HG03066 (cell line): ENCODE measurements at regions not wholly inside any gene's neighbourhood (a gene's known extent, or its start where the extent isn't known, plus 50 kb on each side); places are given as distances from the start of the nearest gene placed in this dataset.

Experiments used
- ATAC-seq: cut with Tn5 transposase; IDR thresholded peaks from one replicate; pipeline ENCODE4 v1.9.1; 2021; ENCODE audit warnings: low read depth; ENCODE audit not compliant: unreplicated experiment

DNA sequence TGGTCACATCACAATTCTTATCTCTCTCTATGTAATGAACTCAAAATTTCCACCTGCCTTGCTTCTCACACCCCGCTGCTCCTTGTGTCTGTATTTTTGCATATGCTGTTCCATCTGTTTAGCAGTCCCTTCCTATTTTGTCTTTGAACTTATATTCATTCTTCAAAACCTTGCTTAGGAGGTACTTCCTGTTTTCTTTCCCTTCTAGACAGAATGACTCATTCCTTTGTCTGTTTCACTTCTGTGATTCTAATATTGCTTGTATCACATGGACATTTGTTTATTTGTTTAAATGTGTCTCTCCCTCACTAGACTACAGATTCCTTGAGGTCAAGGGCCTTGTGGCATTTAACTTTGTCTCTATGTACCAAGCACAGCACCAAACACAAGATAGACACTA, 424.2 kb downstream of the ETNK1 start:
- no peak for ATAC-seq

DNA sequence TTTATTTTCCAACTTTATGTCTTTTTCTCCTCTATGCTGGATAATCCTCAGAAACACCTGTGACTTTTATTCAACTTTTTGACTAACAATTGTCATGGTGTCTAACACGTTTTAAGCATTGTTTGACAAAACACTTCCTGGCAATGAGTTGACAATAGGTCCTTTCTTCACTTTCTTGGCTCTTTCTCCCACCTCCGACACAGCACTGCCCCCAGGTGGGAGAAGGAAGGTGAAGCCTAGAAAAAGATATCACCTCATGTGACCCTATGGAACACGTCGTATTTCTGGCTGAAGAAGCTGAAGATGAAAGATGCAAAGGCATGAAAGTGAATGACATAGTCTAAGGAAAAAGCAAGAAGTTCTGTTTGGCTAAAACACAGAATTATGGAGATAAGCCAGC, 430.0 kb downstream of the ETNK1 start:
- ATAC-seq, result no peak

GRCh38 chr12:23057571-23057970, 432.6 kb downstream of the ETNK1 start:
- ATAC-seq, result no peak

DNA sequence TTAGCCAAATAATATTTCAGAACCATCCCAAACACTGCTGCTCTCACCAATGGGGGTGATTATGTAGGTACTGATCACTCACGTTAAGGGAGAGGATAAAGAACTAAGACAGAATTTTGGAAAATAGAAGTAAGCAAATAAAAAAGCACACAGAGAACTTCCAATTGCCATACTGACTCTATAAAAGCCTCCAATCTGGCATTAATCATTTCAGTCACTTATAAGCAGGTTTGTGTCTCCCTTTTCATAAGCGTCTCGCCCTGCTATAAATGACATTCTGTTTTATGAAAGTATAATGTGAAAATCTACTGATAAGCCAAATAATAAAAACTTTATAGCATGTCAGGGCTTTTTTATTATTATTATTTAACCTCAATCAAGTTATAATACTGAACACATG, 435.2 kb downstream of the ETNK1 start:
- ATAC-seq, result no peak

DNA sequence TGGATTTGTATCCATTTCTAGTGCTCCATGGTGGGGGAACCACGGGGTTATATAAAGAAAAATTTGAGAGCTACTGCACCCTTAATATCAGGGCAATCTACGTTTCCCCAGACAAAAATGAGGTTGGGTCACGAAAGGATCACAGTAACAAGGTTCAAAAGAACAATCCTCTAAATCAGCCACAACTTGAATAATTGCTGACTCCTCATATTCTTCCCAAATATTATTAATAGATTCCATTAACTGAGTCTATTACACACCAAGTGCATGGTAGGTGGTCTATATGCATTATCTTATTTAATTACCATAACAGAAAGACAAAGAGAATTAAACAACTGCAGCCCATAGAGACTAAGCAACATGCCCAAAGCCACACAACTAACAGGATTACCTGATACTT, 438.2 kb downstream of the ETNK1 start:
- ATAC-seq, result no peak

GRCh38 chr12:23066095-23066494, 441.1 kb downstream of the ETNK1 start:
- no peak for ATAC-seq

GRCh38 chr12:23083267-23083666, 458.3 kb downstream of the ETNK1 start:
- ATAC-seq, result no peak

- ATAC-seq, result no peak
Observed at GRCh38 chr12:23084236-23084995, 459.4 kb downstream of the ETNK1 start.

- ATAC-seq, result no peak
Observed at GRCh38 chr12:23088594-23088993, 463.6 kb downstream of the ETNK1 start.

DNA sequence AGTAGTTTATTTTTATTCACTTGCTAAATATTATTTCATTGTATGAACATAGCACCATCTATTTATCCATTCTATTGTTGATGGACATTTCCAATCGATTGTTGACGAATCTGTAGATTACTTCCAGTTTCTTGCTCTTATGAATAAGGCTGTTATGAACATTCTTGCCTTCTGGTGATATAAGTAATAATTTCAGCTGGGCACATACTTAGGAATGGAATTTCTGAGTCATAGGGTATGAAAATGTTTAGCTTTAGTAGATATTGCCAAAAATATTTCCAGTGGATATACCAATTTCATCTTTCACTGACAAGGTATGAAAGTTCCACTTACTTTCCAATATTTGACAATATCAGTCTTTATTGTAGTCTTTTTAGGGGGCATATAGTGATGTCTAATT, 468.5 kb downstream of the ETNK1 start:
- no peak for ATAC-seq

DNA sequence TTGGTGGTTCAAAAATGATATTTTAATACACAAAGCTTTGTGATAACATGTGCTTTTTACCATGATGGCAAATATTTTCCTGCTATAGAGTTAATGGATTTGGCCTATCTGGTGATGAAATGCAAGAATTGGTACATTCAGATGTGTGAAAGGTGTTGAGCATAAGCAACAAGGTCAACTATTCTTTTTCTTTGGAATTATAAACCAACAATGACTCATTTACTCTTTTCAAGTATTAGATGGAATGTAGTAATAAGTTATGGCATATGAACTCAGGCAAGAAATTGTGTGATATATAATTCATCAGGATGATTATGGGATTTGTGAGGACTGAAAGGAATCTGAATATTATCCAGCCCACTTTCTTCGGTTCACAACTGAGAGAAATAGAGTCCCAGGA, 471.4 kb downstream of the ETNK1 start:
- no peak for ATAC-seq

DNA sequence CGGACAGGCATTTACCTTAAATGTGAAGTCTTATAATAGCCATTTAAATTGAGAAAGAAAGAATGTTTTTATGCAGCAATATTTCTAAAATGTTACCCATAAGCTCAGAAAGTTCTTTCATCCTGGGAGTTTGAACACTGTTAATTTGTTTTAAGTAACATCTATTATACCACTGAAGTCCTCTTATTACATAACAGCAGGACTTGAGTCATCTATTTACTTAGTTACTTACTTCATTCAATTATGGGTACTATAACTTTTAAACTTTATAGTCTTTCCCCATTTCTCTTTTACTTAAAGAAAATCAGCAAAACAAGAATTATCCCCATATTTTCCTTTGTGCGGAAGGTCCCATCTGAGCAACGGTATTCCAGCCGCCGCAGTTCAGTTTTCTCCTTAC, 473.1 kb downstream of the ETNK1 start:
- no peak for ATAC-seq

GRCh38 chr12:23098517-23098916, 473.5 kb downstream of the ETNK1 start:
- no peak for ATAC-seq

GRCh38 chr12:23099104-23099503, 474.1 kb downstream of the ETNK1 start:
- no peak for ATAC-seq

DNA sequence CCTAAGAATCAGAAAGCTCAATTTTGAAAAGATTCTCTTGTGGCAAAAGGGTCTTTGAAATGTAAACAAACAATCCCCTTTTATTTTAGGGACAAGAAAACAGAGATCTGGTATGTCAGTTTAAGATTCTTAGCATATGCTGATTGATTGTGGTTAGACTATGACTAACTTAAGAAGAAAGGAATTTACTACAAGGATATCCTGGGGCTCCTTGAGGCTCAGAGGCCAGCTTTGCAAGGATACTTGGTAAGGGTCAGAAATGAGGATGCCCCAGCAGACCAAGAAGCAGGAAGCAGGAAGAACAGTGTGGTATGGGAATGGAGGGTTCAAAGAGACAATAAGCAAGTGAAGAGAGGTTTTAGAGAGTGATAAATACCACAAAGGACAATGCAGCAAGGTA, 474.6 kb downstream of the ETNK1 start:
- ATAC-seq, result no peak

- no peak for ATAC-seq
Observed at GRCh38 chr12:23108957-23109356, 484.0 kb downstream of the ETNK1 start.

DNA sequence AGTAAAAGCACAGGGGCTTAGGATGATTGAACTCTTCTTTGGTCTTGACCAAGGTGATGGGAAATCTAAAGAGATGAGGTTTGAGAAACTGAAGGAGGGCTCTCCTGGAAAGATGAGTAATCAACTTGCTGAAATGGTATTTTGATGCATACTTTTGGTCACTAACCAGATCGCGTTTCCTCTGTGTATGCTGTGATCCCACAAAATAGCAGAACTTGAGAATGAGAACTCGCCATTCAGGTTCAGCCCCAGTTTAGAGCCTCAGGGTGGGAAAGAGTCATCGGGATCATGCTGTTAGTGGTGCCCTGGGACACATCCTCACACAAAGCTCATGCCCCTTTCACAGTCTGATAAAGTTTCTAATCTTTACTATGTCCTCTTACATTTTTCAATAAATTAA, 488.8 kb downstream of the ETNK1 start:
- no peak for ATAC-seq

GRCh38 chr12:23115984-23116383, 491.0 kb downstream of the ETNK1 start:
- no peak for ATAC-seq

DNA sequence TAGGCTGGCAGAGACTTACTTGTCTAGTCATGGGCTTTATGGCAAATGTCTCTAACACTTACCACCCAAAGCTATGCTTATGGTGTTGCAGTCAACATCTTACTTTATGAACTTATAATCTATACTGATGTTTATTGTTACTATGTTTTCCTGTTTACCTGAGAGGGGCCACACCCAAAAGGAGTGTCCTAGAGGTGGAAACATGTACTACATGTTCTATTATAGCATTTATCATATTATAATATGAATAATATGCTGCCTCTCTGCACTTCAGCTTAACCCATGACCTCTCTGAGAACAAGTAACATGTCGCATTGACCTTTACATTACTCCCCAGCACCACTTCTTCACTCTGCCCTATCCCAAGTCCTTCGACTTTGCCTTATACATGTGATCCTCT, 501.8 kb downstream of the ETNK1 start:
- ATAC-seq, result no peak

DNA sequence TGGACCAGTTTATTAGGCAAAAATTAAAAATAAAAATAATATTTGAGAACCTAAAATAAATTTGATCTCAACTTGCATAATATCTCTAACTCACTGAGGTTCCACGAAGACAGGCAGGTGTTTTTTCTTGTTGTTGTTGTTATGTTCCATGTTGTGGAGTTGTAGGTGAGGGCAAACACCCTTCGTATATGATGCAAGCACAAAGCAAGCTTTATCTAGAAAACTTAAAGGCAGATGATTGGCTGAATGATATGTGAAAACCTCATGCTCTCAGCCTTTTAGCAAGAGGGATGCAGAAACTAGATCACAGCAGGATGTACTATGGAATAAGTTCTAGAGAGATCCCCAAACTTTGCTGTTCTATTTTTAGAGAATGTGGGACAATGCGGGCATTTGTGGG, 502.7 kb downstream of the ETNK1 start:
- no peak for ATAC-seq

- ATAC-seq, result no peak
Observed at GRCh38 chr12:23128462-23128861, 503.5 kb downstream of the ETNK1 start.

GRCh38 chr12:23132357-23132756, 507.4 kb downstream of the ETNK1 start:
- no peak for ATAC-seq

- no peak for ATAC-seq
Observed at GRCh38 chr12:23133471-23133870, 508.5 kb downstream of the ETNK1 start.
